ENCODE measurements at regions not wholly inside any gene's neighbourhood (a gene's known extent, or its start where the extent isn't known, plus 50 kb on each side); places are given as distances from the start of the nearest gene placed in this dataset.

DNA sequence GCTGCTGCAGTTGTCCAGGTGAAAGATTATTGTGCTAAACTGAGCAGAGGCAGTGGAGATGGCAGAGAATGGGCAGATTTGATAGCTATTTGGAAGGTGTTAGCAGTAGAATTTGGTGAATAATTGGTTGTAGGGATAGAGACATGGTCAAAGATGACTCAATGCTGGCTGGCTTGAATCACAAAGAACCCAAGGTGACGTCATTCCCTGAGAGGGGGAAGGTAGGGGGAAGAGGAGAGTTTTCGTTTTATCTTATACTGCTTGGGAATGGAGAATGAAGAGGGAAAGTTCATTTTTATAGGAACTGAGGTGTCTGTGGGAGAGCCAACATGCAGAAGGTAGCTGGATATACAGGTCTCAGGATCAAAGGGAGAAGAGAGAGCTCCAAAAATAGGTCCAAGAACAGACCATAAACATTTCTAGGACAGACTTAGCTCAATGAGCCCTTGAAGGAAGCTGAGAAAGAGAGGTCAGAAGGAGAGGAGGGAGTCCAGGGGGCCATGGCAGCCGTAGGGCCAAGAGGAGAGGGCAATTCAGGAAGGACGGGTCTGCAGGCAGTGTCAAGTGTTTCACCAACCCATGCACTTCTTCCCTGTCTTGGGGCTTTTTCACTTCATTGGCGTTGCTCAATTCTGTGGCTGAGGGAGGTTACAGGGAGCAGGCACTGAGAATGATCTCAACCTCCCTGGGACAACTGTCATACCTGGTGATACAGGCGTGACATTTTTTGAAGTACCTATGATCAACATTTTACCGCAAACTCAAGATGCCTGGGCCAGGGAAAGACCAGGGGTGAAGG lies 281.3 kb downstream of the TDRD15 start:
- Histone ChIP-seq H3K27me3 (replicated peaks; ENCODE audit: control insufficient read depth, insufficient read depth, low read length) (no peaks in the 10 kb centered on the region), H3K36me3 (ENCODE audit: control insufficient read depth, insufficient read depth, low read length) (no peaks in the 10 kb centered on the region), H3K4me3 (replicated peaks; ENCODE audit: low read depth, low read length) (no peak overlapping the region)
- TF ChIP-seq, protein P1, sequence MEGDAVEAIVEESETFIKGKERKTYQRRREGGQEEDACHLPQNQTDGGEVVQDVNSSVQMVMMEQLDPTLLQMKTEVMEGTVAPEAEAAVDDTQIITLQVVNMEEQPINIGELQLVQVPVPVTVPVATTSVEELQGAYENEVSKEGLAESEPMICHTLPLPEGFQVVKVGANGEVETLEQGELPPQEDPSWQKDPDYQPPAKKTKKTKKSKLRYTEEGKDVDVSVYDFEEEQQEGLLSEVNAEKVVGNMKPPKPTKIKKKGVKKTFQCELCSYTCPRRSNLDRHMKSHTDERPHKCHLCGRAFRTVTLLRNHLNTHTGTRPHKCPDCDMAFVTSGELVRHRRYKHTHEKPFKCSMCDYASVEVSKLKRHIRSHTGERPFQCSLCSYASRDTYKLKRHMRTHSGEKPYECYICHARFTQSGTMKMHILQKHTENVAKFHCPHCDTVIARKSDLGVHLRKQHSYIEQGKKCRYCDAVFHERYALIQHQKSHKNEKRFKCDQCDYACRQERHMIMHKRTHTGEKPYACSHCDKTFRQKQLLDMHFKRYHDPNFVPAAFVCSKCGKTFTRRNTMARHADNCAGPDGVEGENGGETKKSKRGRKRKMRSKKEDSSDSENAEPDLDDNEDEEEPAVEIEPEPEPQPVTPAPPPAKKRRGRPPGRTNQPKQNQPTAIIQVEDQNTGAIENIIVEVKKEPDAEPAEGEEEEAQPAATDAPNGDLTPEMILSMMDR (IDR thresholded peaks at IDR 0.05; ENCODE audit: insufficient read depth, low read length, poor library complexity, severe bottlenecking) = no peak
- DNase-seq (ENCODE audit: extremely low read depth, insufficient read length) = no peak

DNA sequence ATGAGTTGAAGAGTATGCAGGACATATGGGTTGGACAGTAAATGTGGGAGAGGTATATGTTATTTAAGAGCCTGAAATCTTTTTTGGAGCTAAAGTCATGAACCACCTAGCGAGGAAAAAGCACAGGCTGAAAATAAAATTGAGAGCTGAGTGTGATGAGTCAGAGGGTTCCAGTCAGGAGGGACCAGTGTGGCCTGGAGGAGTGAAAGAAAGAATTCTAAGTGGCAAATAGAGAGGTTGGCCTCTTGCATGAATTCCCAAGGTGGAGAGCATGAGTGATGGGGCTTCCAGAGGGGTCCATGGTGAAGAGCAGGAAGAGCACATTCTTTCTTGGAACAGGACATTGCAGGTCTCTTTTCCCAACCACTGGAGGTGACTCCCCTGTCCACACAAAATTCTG lies 282.6 kb downstream of the TDRD15 start:
- DNase-seq (ENCODE audit: extremely low read depth, insufficient read length) = no peak
- Histone ChIP-seq H3K36me3 (ENCODE audit: control insufficient read depth, insufficient read depth, low read length) (no peaks in the 10 kb centered on the region), H3K27me3 (replicated peaks; ENCODE audit: control insufficient read depth, insufficient read depth, low read length) (no peaks in the 10 kb centered on the region), H3K4me3 (replicated peaks; ENCODE audit: low read depth, low read length) (no peak overlapping the region)
- TF ChIP-seq, protein P1 (IDR thresholded peaks at IDR 0.05; ENCODE audit: insufficient read depth, low read length, poor library complexity, severe bottlenecking) = no peak

DNA sequence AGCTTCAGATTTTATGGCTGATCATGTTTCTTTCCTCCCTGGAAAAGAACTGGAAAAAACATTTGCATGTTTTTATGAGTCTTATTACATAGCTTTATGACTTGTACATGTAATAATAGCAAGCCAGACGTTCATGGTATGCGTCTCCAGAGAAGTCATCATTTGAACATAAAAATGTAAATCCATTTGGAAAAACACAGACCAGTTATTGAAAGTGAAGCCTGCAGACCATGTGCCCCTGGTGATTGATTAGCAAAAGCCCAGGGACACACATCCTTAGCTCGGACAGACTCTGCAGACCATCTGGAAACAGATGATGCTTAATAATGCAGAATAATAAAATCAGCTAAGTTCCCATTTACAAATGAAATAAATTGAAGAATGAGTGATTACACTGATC lies 283.1 kb downstream of the TDRD15 start:
- TF ChIP-seq, protein P1 (IDR thresholded peaks at IDR 0.05; ENCODE audit: insufficient read depth, low read length, poor library complexity, severe bottlenecking) = no peak
- H3K27me3 ChIP-seq (replicated peaks; ENCODE audit: control insufficient read depth, insufficient read depth, low read length) = no peaks in the 10 kb centered on the region
- DNase-seq (ENCODE audit: extremely low read depth, insufficient read length) = no peak

DNA sequence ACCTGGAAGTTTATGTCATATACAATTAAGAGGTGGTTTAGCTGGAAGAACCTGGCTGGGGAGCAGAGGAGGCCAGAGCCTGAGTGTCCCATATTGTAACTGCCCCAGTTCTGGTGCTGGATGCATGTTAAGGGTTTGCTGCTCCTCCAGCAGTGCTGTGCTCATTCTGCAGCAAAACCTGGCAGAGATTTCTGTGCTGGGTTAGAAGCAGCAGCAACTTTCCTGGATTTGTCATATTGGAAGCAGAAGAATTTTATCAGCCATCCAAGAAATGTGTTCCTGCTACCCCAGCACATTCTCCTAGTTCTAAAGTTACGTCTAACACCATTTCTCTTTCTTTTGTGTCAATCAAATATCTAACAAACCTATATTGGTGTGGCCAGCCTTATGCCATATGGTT lies 284.1 kb downstream of the TDRD15 start:
- Histone ChIP-seq H3K36me3 (ENCODE audit: control insufficient read depth, insufficient read depth, low read length) (no peaks in the 10 kb centered on the region), H3K27me3 (replicated peaks; ENCODE audit: control insufficient read depth, insufficient read depth, low read length) (no peaks in the 10 kb centered on the region), H3K4me3 (replicated peaks; ENCODE audit: low read depth, low read length) (no peak overlapping the region)
- DNase-seq (ENCODE audit: extremely low read depth, insufficient read length) = no peak
- TF ChIP-seq, protein P1 (IDR thresholded peaks at IDR 0.05; ENCODE audit: insufficient read depth, low read length, poor library complexity, severe bottlenecking) = no peak

More for the DNA sequence above, 283.1 kb downstream of the TDRD15 start:
- Histone ChIP-seq H3K36me3 (ENCODE audit: control insufficient read depth, insufficient read depth, low read length) (no peaks in the 10 kb centered on the region), H3K4me3 (replicated peaks; ENCODE audit: low read depth, low read length) (no peak overlapping the region)

DNA sequence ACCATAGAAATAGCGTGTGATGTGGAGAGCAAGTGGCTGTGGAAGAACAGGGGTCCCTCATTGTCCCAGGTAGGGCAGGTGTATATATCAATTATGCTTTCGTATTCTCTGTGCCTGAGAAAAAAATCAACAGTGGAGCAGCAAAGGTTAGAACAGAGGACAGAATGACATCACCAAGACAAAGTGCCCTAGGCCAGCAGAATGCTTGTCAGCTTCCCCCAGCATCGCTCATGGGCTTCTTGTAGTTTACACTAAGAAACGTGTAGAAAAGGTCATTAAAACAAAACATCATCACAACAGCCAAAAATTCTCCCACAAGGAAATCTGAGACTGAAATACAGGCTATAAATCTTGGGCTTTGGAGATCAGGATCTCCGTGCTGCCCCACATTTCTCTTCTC lies 288.0 kb downstream of the TDRD15 start:
- TF ChIP-seq, protein P1 (IDR thresholded peaks at IDR 0.05; ENCODE audit: insufficient read depth, low read length, poor library complexity, severe bottlenecking) = no peak
- Histone ChIP-seq H3K27me3 (replicated peaks; ENCODE audit: control insufficient read depth, insufficient read depth, low read length) (no peaks in the 10 kb centered on the region), H3K36me3 (ENCODE audit: control insufficient read depth, insufficient read depth, low read length) (no peaks in the 10 kb centered on the region), H3K4me3 (replicated peaks; ENCODE audit: low read depth, low read length) (no peak overlapping the region)
- DNase-seq (ENCODE audit: extremely low read depth, insufficient read length) = no peak
